OCI-LY1 (cell line): ENCODE measurements at regions not wholly inside any gene's neighbourhood (a gene's known extent, or its start where the extent isn't known, plus 50 kb on each side); places are given as distances from the start of the nearest gene placed in this dataset.
"Not testable (repeated sequence)": the region's sequence is repeated elsewhere in the genome, so short reads cannot be mapped to it uniquely, and the experiment has no call there.

ENCODE experiments used
- CTCF ChIP-seq: fragments of 200-600 bp; sonication (generic), shearing (Covaris generic); IDR thresholded peaks from 2 replicates; pipeline ENCODE4 v1.5.1; 2017; ENCODE audit warnings: mild to moderate bottlenecking, antibody characterized with exemption, low read length, moderate library complexity, mixed read lengths
- EZH2 ChIP-seq: fragments of 200-600 bp; sonication (generic), shearing (Covaris generic); IDR thresholded peaks from 2 replicates; pipeline ENCODE4 v1.8.0; 2017; ENCODE audit warnings: borderline replicate concordance, mixed run types, mild to moderate bottlenecking, antibody characterized with exemption, low read length, moderate library complexity, mixed read lengths

DNA sequence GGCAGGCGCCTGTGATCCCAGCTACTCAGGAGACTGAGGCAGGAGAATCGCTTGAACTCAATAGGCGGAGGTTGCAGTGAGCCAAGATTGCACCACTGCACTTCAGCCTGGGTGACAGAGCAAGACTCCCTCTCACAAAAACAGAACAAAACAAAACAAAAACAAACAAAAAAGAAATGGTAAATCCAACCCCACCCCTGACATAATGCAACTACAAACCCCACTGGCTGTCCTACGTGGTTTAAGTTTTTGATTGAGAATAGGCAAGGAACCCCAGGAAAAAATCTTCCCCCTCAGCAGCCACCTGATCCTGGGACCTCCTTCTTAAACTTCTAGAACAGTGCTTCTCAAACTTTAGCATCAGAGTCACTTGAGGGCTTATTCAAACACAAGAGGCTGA is 123.1 kb downstream of the TRIM27 start:
- not testable (repeated sequence) for TF ChIP-seq CTCF, EZH2
